ENCODE measurements at regions not wholly inside any gene's neighbourhood (a gene's known extent, or its start where the extent isn't known, plus 50 kb on each side); places are given as distances from the start of the nearest gene placed in this dataset.

DNA sequence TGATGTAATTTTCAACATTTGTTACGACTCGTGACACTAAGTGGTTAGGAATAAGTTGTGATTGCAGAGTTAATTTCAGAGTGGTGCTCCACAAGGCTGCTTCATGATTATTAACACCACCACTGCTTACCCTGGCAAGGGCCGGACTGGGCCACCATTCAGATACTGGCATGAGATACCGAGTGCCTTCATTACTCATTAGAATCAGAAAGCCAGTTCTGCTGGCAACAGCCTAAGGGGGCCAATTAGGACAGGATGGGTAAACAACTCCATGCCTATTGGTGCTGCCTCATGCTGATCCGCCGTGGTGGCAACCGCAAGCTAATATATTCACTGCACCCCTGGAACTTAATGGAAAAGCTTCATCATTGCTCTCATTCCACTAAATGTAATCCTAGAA, 575.1 kb downstream of the EFNB2 start:
- H3K4me3 ChIP-seq = no peak overlapping the region
- intact Hi-C loops (cut with DNase I; ENCODE audit: low total_unique reads) = no loop called here
- no peaks in the 10 kb centered on the region for H3K9me3 ChIP-seq
- H3K36me3 ChIP-seq = no peaks in the 10 kb centered on the region
- TF ChIP-seq, protein P1, sequence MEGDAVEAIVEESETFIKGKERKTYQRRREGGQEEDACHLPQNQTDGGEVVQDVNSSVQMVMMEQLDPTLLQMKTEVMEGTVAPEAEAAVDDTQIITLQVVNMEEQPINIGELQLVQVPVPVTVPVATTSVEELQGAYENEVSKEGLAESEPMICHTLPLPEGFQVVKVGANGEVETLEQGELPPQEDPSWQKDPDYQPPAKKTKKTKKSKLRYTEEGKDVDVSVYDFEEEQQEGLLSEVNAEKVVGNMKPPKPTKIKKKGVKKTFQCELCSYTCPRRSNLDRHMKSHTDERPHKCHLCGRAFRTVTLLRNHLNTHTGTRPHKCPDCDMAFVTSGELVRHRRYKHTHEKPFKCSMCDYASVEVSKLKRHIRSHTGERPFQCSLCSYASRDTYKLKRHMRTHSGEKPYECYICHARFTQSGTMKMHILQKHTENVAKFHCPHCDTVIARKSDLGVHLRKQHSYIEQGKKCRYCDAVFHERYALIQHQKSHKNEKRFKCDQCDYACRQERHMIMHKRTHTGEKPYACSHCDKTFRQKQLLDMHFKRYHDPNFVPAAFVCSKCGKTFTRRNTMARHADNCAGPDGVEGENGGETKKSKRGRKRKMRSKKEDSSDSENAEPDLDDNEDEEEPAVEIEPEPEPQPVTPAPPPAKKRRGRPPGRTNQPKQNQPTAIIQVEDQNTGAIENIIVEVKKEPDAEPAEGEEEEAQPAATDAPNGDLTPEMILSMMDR (IDR thresholded peaks at IDR 0.05) = no peak
- TF ChIP-seq POLR2A (IDR thresholded peaks at IDR 0.05) = no peak
- no peak overlapping the region for H3K27ac ChIP-seq
- no peaks in the 10 kb centered on the region for H3K4me1 ChIP-seq
- no peak for DNase-seq
- no peaks in the 10 kb centered on the region for H3K27me3 ChIP-seq

DNA sequence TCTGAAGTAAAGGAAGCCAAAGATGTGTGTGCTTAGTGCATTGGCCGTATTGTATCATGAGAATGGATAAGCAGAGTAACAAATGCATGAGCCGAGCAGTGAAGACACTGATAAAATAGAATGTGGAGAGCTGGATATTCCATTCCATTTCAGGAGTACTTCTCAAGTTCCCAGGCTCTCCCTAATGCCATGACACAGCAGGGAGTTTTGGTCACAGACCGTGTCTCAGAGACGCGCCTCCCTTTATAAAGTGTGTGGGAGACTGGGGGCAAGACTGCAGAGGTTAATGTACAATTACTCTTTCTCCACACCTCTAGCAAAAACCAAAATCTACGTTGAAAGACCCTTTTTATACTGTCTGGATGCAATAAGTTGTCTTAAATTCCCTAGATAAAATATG, 575.6 kb downstream of the EFNB2 start:
- H3K27ac ChIP-seq = no peak overlapping the region
- TF ChIP-seq POLR2A (IDR thresholded peaks at IDR 0.05) = no peak
- TF ChIP-seq, protein P1 (IDR thresholded peaks at IDR 0.05) = no peak
- H3K4me3 ChIP-seq = no peak overlapping the region
- no peaks in the 10 kb centered on the region for H3K27me3 ChIP-seq
- no peaks in the 10 kb centered on the region for H3K36me3 ChIP-seq
- no peak for DNase-seq
- intact Hi-C loops (cut with DNase I; ENCODE audit: low total_unique reads) = no loop called here
- H3K4me1 ChIP-seq = no peaks in the 10 kb centered on the region
- no peaks in the 10 kb centered on the region for H3K9me3 ChIP-seq

GRCh38 chr13:105957769-105958438, 577.6 kb downstream of the EFNB2 start:
- Histone ChIP-seq H3K36me3 (no peaks in the 10 kb centered on the region), H3K4me1 (no peaks in the 10 kb centered on the region), H3K27ac (no peak overlapping the region), H3K9me3 (no peaks in the 10 kb centered on the region), H3K27me3 (no peaks in the 10 kb centered on the region), H3K4me3 (no peak overlapping the region)
- DNase-seq = no peak
- intact Hi-C loops (cut with DNase I; ENCODE audit: low total_unique reads) = no loop called here
- TF ChIP-seq, protein P1 (IDR thresholded peaks at IDR 0.05) = no peak
- TF ChIP-seq POLR2A (IDR thresholded peaks at IDR 0.05) = no peak

DNA sequence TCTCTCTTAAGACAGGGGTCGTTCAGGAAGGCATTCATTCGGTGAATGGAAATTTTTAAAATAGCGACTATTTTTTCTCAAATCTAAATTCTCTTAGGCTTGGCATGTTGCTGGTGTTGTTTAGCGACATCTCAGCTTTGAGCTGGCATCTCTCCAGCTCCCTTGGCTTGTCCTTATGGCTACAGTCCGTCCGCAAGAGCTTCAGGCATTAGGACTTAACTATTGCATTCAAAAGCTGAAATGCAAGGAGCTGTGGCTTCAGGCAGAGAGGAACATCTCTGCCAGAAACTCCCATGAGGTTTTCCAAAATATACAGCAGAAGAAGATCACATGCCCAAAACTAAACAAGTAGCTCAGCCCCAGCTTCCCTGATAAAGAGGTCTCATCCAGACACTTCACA, 578.5 kb downstream of the EFNB2 start:
- intact Hi-C loops (cut with DNase I; ENCODE audit: low total_unique reads) = no loop called here
- Histone ChIP-seq H3K27ac (no peak overlapping the region), H3K36me3 (no peaks in the 10 kb centered on the region), H3K4me3 (no peak overlapping the region), H3K4me1 (no peaks in the 10 kb centered on the region), H3K27me3 (no peaks in the 10 kb centered on the region), H3K9me3 (no peaks in the 10 kb centered on the region)
- TF ChIP-seq, protein P1 (IDR thresholded peaks at IDR 0.05) = no peak
- TF ChIP-seq POLR2A (IDR thresholded peaks at IDR 0.05) = no peak
- no peak for DNase-seq

- TF ChIP-seq, protein P1 (IDR thresholded peaks at IDR 0.05) = no peak
- TF ChIP-seq POLR2A (IDR thresholded peaks at IDR 0.05) = no peak
- intact Hi-C loops (cut with DNase I; ENCODE audit: low total_unique reads) = no loop called here
- Histone ChIP-seq H3K9me3 (no peaks in the 10 kb centered on the region), H3K36me3 (no peaks in the 10 kb centered on the region), H3K27me3 (no peaks in the 10 kb centered on the region), H3K27ac (no peak overlapping the region), H3K4me3 (no peak overlapping the region), H3K4me1 (no peaks in the 10 kb centered on the region)
- no peak for DNase-seq
Observed at GRCh38 chr13:105952973-105953290, 582.5 kb downstream of the EFNB2 start.
